Activated CD4-positive, alpha-beta T cell treated with anti-CD3 and anti-CD28 coated beads, Interleukin-2, amount 50 U/mL, for 24 hours (primary cell): ENCODE measurements at regions not wholly inside any gene's neighbourhood (a gene's known extent, or its start where the extent isn't known, plus 50 kb on each side); places are given as distances from the start of the nearest gene placed in this dataset.

Source experiments
- DNase-seq, 2 donors: peaks; one replicate each; pipeline ENCODE4 v3.0.0-alpha.2; 2020; ENCODE audit warnings: low read depth in 1 of 2, low spot score in 1 of 2

DNA sequence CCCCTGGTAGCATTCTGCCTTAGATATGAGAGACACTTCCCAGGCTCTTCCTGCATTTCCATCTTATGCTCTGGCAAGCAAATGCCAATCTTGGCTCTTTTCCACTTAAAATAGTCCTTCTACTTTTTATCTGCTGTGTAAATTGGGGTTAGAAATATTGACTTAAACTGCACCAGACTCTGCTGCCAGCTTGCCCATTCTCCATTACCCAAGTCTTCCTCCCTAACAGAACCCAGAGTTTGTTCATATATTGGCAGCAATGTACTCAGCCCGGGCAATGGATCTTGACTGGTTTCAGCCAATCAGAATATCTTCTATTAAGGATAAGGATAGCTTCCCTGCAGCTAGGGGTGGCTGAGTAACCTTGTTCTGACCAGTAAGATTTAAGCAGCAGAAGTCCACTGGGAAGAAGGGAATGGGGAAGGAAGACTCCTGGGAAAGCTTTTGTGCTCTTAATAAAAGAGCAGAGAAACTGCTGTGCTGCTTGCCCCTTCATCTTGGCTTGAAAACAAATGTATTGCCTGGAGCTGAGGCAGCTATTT, 177.1 kb downstream of the KCNRG start:
- DNase-seq, result no peak

GRCh38 chr13:50195045-50195444, 179.8 kb downstream of the KCNRG start:
- no peak for DNase-seq

GRCh38 chr13:50196118-50196517, 180.9 kb downstream of the KCNRG start:
- DNase-seq, result no peak

- DNase-seq, result no peak
Observed at GRCh38 chr13:50197705-50198104, 182.5 kb downstream of the KCNRG start.

GRCh38 chr13:50198508-50198907, 183.3 kb downstream of the KCNRG start:
- DNase-seq, result no peak

DNA sequence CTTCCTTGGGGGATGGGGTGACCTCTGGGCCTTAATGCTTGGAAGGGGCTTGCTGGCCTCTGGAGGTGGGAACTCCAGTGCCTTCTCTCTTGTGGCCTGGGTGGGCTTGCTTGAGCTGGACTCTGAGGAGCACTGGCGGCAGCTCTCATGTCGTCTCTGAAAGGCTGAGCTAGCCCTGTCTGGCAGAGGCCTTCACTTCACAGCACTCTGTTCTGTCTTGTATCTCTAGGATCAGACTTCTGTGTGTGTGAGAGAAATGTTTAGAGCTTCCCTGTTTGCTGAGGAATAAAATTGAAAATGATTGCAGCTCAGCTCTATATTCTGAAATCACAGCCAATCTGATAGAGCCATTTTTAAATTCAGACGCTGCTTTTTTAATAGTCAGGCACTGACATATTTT, 185.3 kb downstream of the KCNRG start:
- DNase-seq, result no peak

DNA sequence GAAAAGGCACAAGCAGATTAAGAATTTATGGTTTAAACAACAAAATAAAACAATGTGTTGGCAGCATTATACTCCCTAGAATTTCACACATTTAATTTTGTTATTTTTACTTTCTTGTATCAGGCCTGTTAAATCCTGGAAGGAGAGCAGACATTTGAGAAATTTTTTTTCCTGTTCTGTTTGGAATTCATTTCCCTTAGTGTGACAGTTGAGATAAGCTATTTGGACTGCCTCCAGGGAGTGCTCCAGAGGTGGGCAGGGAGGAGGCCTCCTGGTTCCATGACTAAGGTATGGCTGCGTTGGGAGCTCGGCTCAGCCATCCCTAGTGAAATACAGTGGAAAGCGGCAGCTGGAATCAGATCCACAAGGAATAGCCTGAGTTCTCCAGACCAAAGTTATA, 185.7 kb downstream of the KCNRG start:
- no peak for DNase-seq

DNA sequence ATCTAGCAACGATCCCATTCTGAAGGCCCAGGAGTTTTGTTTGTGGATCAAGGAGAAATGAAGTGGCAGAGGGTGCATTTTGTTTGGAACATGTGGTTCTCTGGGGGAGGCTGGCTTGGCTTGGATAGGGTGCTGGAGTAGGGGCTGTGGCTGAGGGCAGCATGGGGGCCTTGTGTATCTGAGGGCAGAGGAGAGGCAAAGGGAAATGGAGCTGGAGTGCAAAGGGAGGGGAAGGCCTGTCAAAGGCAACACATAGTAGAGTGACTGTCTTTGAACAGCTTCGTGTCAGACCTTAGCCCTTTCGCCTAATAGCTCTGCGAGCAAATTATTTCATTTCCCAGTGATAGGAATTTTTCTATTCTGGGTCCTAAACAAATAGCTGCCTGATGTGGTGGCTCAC, 187.2 kb downstream of the KCNRG start:
- no peak for DNase-seq

- no peak for DNase-seq
Observed at GRCh38 chr13:50203256-50203941, 188.2 kb downstream of the KCNRG start.

GRCh38 chr13:50205581-50205980, 190.3 kb downstream of the KCNRG start:
- no peak for DNase-seq

DNA sequence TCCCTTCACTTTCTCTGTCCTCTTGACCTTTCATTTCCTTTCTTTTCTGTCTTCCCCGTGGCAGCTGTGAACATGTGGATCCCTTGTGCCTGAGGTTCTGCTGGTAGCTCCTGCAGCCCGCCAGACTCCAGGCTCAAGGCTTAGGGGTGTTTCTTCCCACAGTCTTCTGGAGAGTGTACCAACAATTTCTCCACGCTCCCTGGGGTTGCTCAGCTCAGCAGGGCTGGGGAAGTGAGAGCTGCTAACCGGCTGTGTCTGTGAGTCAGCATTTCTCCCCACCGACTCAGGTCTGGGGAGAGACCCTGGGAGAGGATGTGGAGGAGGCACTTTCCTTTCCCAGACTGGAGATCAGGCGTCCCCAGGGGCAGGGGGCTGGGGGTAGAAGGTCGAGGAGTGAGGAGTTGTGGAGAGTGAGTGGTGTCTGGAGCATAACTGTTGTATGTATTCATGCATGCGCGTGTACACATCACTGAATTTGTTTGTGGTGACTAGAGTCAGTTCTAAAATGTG, 193.6 kb downstream of the KCNRG start:
- no peak for DNase-seq

GRCh38 chr13:50209631-50210030, 194.4 kb downstream of the KCNRG start:
- DNase-seq, result no peak

- no peak for DNase-seq
Observed at GRCh38 chr13:50213526-50213925, 198.3 kb downstream of the KCNRG start.

DNA sequence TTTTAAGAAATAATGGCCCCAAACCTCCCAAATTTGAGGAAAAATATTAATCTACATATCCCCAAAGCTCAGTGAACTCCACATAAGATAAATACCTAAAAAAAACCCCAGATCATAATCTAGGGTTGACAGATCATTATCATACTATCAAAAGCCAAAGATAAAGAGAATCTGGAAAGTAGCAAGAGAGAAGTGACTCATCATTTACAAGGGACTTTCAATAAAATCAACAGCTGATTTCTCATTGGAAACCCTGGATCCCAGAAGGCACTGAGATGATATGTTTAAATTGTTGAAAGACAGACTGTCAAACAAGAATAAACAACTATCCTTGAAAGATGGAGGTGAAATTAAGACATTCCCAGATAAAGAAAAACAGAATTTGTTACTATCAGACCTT, 199.3 kb downstream of the KCNRG start:
- DNase-seq, result no peak

DNA sequence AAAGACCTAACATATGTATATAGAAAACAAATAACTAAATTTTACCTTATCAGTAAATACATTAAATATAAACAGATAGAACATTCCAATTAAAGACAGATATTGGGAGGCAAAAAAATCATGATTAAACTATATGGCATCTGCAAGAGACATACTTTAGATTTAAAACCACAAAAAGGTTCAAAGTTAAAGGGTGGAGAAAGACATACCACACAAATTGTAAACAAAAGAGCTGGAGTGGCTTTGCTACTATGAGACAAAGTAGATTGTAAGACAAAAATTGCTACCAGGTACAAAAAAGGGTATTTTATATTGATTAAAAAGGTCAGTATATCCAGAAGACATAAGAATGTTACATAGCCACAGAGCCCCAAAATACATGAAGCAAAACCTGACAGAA, 200.2 kb downstream of the KCNRG start:
- DNase-seq, result no peak

GRCh38 chr13:50219743-50220142, 204.5 kb downstream of the KCNRG start:
- DNase-seq, result no peak

DNA sequence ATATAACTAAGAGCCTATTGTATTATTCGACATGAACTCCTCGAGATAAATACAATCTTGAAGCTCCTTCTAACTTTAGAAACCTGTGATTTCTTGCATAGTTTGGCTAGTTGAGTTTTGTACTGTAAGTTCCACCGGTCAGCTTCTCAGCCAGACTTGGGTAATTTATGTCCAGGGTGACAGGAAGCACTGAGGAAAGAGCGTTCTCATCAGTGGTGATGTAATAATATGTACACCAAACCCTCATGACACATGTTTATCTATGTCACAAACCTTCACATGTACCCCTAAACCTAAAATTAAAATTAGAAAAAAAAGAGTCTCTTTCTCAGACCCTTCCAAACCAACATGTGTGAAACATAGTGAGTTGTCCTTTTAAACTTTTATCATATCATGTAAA, 205.7 kb downstream of the KCNRG start:
- no peak for DNase-seq

DNA sequence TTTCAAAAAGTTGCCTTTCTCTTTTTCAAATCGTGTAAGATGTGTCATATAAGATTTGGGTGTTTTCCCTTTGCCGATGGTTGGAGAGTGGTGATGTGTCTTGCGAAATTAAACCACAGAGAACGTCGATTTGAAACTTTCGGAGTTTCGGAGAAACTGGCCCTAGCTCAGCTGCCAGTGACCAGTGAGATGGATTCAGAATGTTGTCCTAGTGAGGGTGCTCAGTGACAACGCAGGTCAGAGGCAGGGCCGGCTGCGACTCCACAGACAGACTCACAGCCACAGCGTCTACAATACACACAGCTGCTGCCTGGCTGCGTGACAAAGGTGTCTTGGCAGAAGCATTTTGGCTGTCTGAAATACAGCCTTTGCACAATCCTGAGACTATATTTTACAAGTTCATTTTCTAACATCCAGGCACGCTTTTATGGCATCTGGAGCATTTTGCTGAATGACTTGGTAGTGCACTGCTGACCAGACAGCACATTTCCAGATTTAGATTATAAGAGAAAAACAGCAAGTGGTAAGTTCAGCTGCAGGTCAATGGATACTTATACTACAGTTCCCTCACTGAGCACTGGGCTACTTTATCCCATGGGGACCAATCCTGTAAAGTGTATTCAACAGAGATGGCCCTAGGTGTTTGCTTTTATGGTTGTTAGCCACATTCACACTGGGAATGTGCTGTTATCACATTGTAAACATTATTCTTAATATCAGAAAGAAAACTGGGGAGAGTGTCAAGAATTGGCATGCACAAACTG, 207.5 kb downstream of the KCNRG start:
- no peak for DNase-seq

DNA sequence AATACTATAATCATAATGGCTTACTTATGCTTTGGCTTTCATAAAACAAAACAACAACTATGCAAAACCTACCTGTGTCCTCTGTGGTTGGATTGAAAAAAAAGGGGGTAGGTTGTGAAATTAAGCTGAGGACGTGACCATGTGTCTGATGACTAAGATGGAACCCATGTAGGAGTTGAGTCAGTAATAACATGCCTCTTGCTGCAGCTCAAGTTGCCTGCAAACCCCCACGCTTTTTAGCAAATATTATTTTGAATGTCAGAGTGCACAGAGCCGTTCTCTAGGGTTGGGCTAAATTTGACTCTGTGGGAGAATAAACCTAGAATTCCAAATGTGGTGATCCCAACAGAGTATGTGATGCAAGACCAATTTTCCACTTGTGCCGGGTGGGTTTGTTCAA, 209.3 kb downstream of the KCNRG start:
- DNase-seq, result peak in 1 of 2 donors; percentile 41

- DNase-seq, result no peak
Observed at GRCh38 chr13:50225193-50226155, 210.2 kb downstream of the KCNRG start.

DNA sequence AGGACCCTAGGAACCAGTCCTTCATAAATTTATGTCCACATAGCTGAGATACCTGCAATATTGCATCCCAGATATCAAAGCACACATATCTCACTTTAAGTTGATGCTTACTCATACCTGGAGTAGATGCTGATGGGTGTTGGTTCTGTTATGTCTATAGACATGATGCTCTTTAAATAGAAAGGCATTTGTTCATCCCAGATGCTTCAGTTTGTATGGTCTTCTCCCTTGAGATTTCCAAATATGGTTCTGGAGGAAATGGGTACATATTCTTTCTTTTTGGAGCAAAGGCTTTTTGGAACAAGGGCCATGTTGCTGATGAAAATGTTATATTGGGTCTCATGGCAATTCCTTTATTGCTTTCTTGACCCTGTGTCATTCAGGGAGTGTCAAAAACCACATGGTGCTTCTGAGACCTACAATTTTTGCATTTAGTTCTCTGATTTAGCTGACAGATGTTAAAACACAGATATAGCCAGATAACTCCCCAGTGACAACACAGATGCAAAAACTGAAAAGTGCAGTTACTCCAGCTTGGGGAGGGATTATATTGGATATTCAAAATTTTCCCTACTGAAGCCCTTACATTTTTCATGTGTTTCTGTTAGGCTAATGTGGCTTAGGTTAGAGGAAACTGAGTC, 211.4 kb downstream of the KCNRG start:
- DNase-seq, result no peak
